PC-3 (cell line): ENCODE measurements at regions not wholly inside any gene's neighbourhood (a gene's known extent, or its start where the extent isn't known, plus 50 kb on each side); places are given as distances from the start of the nearest gene placed in this dataset.

ENCODE experiments used
- ATAC-seq: fragments of 200-7000 bp; cut with Tn5 transposase; 2 replicates; pipeline ENCODE4 v1.9.1; 2020; ENCODE audit warnings: mild to moderate bottlenecking, moderate library complexity
- BruUV-seq: library from RNA; stranded (reverse); fragments of 400-500 nt; replicated peaks from 2 replicates; lab custom pipeline; 2021; lab: Mats Ljungman, UMichigan
- CTCF ChIA-PET: fragments of 300-600 bp; sonication (Branson Sonifier 250); formaldehyde crosslinking; loops from one replicate; lab custom pipeline; 2022; ENCODE audit warnings: antibody characterized with exemption; lab: Charles Lee
- POLR2A ChIA-PET: fragments of 300-600 bp; sonication (Branson Sonifier 250); formaldehyde crosslinking; loops from one replicate; lab custom pipeline; 2022; ENCODE audit warnings: antibody characterized with exemption; ENCODE audit not compliant: unreplicated experiment; lab: Charles Lee
- DNase-seq: peaks from one replicate; pipeline ENCODE4 v3.0.0-alpha.2; 2015
- H2AFZ ChIP-seq: fragments of 300-600 bp; sonication (generic); 2 replicates; pipeline ENCODE4 v1.6.0; 2016; ENCODE audit warnings: antibody characterized with exemption, low read length
- H3F3A ChIP-seq: fragments of 300-600 bp; sonication (generic); one replicate; pipeline ENCODE4 v1.6.0; 2017; ENCODE audit warnings: antibody characterized with exemption, low read length, control low read depth, mild to moderate bottlenecking; ENCODE audit not compliant: unreplicated experiment
- H3K27ac ChIP-seq: fragments of 300-600 bp; sonication (generic); 2 replicates; pipeline ENCODE4 v1.5.1; 2016; ENCODE audit warnings: mild to moderate bottlenecking, low read length
- H3K27me3 ChIP-seq: fragments of 300-600 bp; sonication (generic); 2 replicates; pipeline ENCODE4 v1.6.1; 2016; ENCODE audit warnings: low read length, mixed read lengths
- H3K36me3 ChIP-seq: fragments of 300-600 bp; sonication (generic); 2 replicates; pipeline ENCODE4 v1.6.1; 2016; ENCODE audit warnings: low read depth, mixed run types, low read length, mixed read lengths
- H3K4me1 ChIP-seq: fragments of 300-600 bp; sonication (generic); 2 replicates; pipeline ENCODE4 v1.5.1; 2016; ENCODE audit warnings: low read length; ENCODE audit not compliant: insufficient read depth
- H3K4me2 ChIP-seq: fragments of 300-600 bp; sonication (generic); 2 replicates; pipeline ENCODE4 v1.6.0; 2016; ENCODE audit warnings: low read length
- H3K4me3 ChIP-seq: fragments of 300-600 bp; sonication (generic); 2 replicates; pipeline ENCODE4 v1.5.1; 2016; ENCODE audit warnings: mild to moderate bottlenecking, low read length, mixed read lengths
- H3K79me2 ChIP-seq: fragments of 300-600 bp; sonication (generic); 2 replicates; pipeline ENCODE4 v1.6.1; 2017; ENCODE audit warnings: low read length, mixed read lengths
- H3K9ac ChIP-seq: fragments of 300-600 bp; sonication (generic); 2 replicates; pipeline ENCODE4 v1.6.0; 2016; ENCODE audit warnings: mild to moderate bottlenecking, low read length
- H3K9me2 ChIP-seq: fragments of 300-600 bp; sonication (generic); replicated peaks from 2 replicates; pipeline ENCODE4 v1.6.1; 2016; ENCODE audit warnings: mixed run types, low read length, mixed read lengths
- H3K9me3 ChIP-seq: fragments of 300-600 bp; sonication (generic); 2 replicates; pipeline ENCODE4 v1.6.1; 2016; ENCODE audit warnings: low read length, mixed read lengths
- H4K20me1 ChIP-seq: fragments of 300-600 bp; sonication (generic); 2 replicates; pipeline ENCODE4 v1.6.1; 2016; ENCODE audit warnings: low read length, mixed read lengths
- CTCF ChIP-seq: fragments of 300-600 bp; sonication (generic); conservative IDR thresholded peaks from 2 replicates; pipeline ENCODE4 v1.5.1; 2017; ENCODE audit warnings: antibody characterized with exemption, low read depth, mild to moderate bottlenecking, low read length
- EZH2 ChIP-seq: fragments of 300-600 bp; sonication (generic); IDR thresholded peaks from one replicate; pipeline ENCODE4 v1.6.1; 2017; ENCODE audit warnings: antibody characterized with exemption, mild to moderate bottlenecking, low read length; ENCODE audit not compliant: unreplicated experiment
- EZH2phosphoT487 ChIP-seq: fragments of 300-600 bp; sonication (generic); IDR thresholded peaks from 2 replicates; pipeline ENCODE4 v1.6.1; 2018; ENCODE audit warnings: mild to moderate bottlenecking, antibody characterized with exemption, low read length, borderline replicate concordance
- intact Hi-C: fragments of 100-400 bp; cut with micrococcal nuclease; formaldehyde crosslinking; loops from 2 replicates; pipeline ENCODE4 v1.9.0; 2023

GRCh38 chr1:201597551-201598230 lies 58.8 kb downstream of the NAV1 start:
- intact Hi-C loops: no loop called here
- no TSS peak for BruUV-seq
- ChIA-PET POLR2A (interaction anchor here (0.5 kb wide), 1 partner anchor 308 kb away, joined by 3 read pairs; no protein-coding TSS in a partner anchor), CTCF (no interaction called here)
- ATAC-seq: peak; percentile 73
- Histone ChIP-seq H3F3A (no peaks in the 10 kb centered on the region), H3K9me3 (no peaks in the 10 kb centered on the region), H3K4me3 (no peak overlapping the region), H3K4me1 (peaks cover 26% of the 10 kb centered on the region), H3K27ac (peak overlapping the region; percentile 39; the same call in 1 of the 2 replicates), H3K4me2 (peak overlapping the region; percentile 14; the same call in 1 of the 2 replicates), H3K9me2 (no peaks in the 10 kb centered on the region), H3K9ac (no peak overlapping the region), H2AFZ (peak overlapping the region; percentile 33; the same call in 1 of the 2 replicates), H4K20me1 (no peaks in the 10 kb centered on the region), H3K79me2 (no peaks in the 10 kb centered on the region), H3K27me3 (no peaks in the 10 kb centered on the region), H3K36me3 (no peaks in the 10 kb centered on the region)
- DNase-seq: peak; percentile 78
- TF ChIP-seq CTCF (no peak), EZH2phosphoT487 (no peak), EZH2 (no peak)

GRCh38 chr1:201598396-201598795 lies 59.5 kb downstream of the NAV1 start:
- intact Hi-C loops: no loop called here
- H3K9ac ChIP-seq: no peak overlapping the region
- H3K27me3 ChIP-seq: no peaks in the 10 kb centered on the region

More at GRCh38 chr1:201598396-201598795, 59.5 kb downstream of the NAV1 start:
- H3K4me1 ChIP-seq: peaks cover 27% of the 10 kb centered on the region
- H3K79me2 ChIP-seq: no peaks in the 10 kb centered on the region
- no peak overlapping the region for H2AFZ ChIP-seq
- DNase-seq: no peak
- ChIA-PET POLR2A (no interaction called here), CTCF (no interaction called here)
- no peaks in the 10 kb centered on the region for H4K20me1 ChIP-seq
- H3K27ac ChIP-seq: no peak overlapping the region
- TF ChIP-seq CTCF (no peak), EZH2phosphoT487 (no peak), EZH2 (no peak)
- H3K36me3 ChIP-seq: no peaks in the 10 kb centered on the region
- no TSS peak for BruUV-seq
- H3K9me3 ChIP-seq: no peaks in the 10 kb centered on the region
- 0 out of 2 replicates have a peak overlapping the region, but pooled peaks have one; percentile 14 for H3K4me2 ChIP-seq
- H3K9me2 ChIP-seq: no peaks in the 10 kb centered on the region
- ATAC-seq: no peak
- H3K4me3 ChIP-seq: no peak overlapping the region
- H3F3A ChIP-seq: no peaks in the 10 kb centered on the region
